PC-9 (cell line): ENCODE measurements at regions not wholly inside any gene's neighbourhood (a gene's known extent, or its start where the extent isn't known, plus 50 kb on each side); places are given as distances from the start of the nearest gene placed in this dataset.

ENCODE experiments used
- BruUV-seq: library from RNA; stranded (reverse); fragments of 400-500 nt; replicated peaks from 2 replicates; lab custom pipeline; 2021; lab: Mats Ljungman, UMichigan
- CTCF ChIA-PET: fragments of 300-600 bp; sonication (Branson Sonifier 250); formaldehyde crosslinking; loops from one replicate; lab custom pipeline; 2022; ENCODE audit warnings: antibody characterized with exemption; lab: Charles Lee
- POLR2A ChIA-PET: fragments of 300-600 bp; sonication (Branson Sonifier 250); formaldehyde crosslinking; loops from one replicate; lab custom pipeline; 2022; ENCODE audit warnings: antibody characterized with exemption; ENCODE audit not compliant: unreplicated experiment; lab: Charles Lee
- DNase-seq, 2 experiments: peaks; one replicate each; pipeline versions ENCODE4 v3.0.0 to v3.0.0-alpha.2; 2015 to 2022; ENCODE audit warnings: mixed read lengths in 1 of 2
- H2AFZ ChIP-seq: fragments of 200-600 bp; sonication (generic); 2 replicates; pipeline ENCODE4 v1.8.1; 2017; ENCODE audit warnings: antibody characterized with exemption
- H3F3A ChIP-seq: fragments of 200-600 bp; sonication (generic); 2 replicates; pipeline ENCODE4 v1.8.1; 2017; ENCODE audit warnings: antibody characterized with exemption, mild to moderate bottlenecking, low read depth; ENCODE audit not compliant: insufficient read depth
- H3K27ac ChIP-seq: fragments of 200-600 bp; sonication (generic); 2 replicates; pipeline ENCODE4 v1.6.1; 2016; ENCODE audit warnings: mixed run types
- H3K27me3 ChIP-seq: fragments of 200-600 bp; sonication (generic); 2 replicates; pipeline ENCODE4 v1.6.1; 2016; ENCODE audit warnings: low read depth, mixed run types; ENCODE audit not compliant: insufficient read depth
- H3K36me3 ChIP-seq: fragments of 200-600 bp; sonication (generic); 2 replicates; pipeline ENCODE4 v1.6.1; 2016; ENCODE audit warnings: low read depth, mixed run types
- H3K4me1 ChIP-seq: fragments of 200-600 bp; sonication (generic); replicated peaks from 2 replicates; pipeline ENCODE4 v1.6.1; 2016; ENCODE audit warnings: mixed run types; ENCODE audit not compliant: insufficient read depth
- H3K4me2 ChIP-seq: fragments of 200-600 bp; sonication (generic); 2 replicates; pipeline ENCODE4 v1.6.1; 2017; ENCODE audit warnings: mixed run types
- H3K4me3 ChIP-seq: fragments of 200-600 bp; sonication (generic); 2 replicates; pipeline ENCODE4 v1.6.1; 2016; ENCODE audit warnings: mixed run types
- H3K79me2 ChIP-seq: fragments of 200-600 bp; sonication (generic); 2 replicates; pipeline ENCODE4 v1.6.1; 2017; ENCODE audit warnings: low read depth, mixed run types
- H3K9me2 ChIP-seq: fragments of 200-600 bp; sonication (generic); 2 replicates; pipeline ENCODE4 v1.8.1; 2017; ENCODE audit warnings: mild to moderate bottlenecking; ENCODE audit not compliant: insufficient read depth
- H3K9me3 ChIP-seq: fragments of 200-600 bp; sonication (generic); 2 replicates; pipeline ENCODE4 v1.8.1; 2016; ENCODE audit warnings: low read depth; ENCODE audit not compliant: insufficient read depth
- H4K20me1 ChIP-seq: fragments of 200-600 bp; sonication (generic); 2 replicates; pipeline ENCODE4 v1.8.1; 2017; ENCODE audit not compliant: insufficient read depth
- CTCF ChIP-seq: fragments of 200-600 bp; sonication (generic); conservative IDR thresholded peaks from 2 replicates; pipeline ENCODE4 v1.6.1; 2017; ENCODE audit warnings: mixed run types, antibody characterized with exemption, mild to moderate bottlenecking, moderate library complexity
- EZH2 ChIP-seq: fragments of 200-600 bp; sonication (generic); IDR thresholded peaks from 2 replicates; pipeline ENCODE4 v1.8.0; 2017; ENCODE audit warnings: antibody characterized with exemption, low read depth
- intact Hi-C: fragments of 100-400 bp; cut with micrococcal nuclease; formaldehyde crosslinking; loops from one replicate; pipeline ENCODE4 v1.10.0; 2022; ENCODE audit not compliant: unreplicated experiment

GRCh38 chr3:55164191-55164590, 236.3 kb upstream of the LRTM1 start:
- POLR2A ChIA-PET: no interaction called here
- Histone ChIP-seq H2AFZ (no peak overlapping the region), H3K4me3 (no peak overlapping the region), H3K9me3 (no peaks in the 10 kb centered on the region), H3K9me2 (no peaks in the 10 kb centered on the region), H3K4me1 (peaks cover 15% of the 10 kb centered on the region), H3K36me3 (no peaks in the 10 kb centered on the region), H3K4me2 (no peak overlapping the region), H3F3A (peaks cover 5% of the 10 kb centered on the region; the same call in 1 of the 2 replicates), H4K20me1 (no peaks in the 10 kb centered on the region), H3K27me3 (no peaks in the 10 kb centered on the region), H3K27ac (no peak overlapping the region), H3K79me2 (no peaks in the 10 kb centered on the region)
- BruUV-seq: no TSS peak
- intact Hi-C loops: loop anchor here (5.0 kb wide), 1 partner anchor 212 kb away; no protein-coding TSS in a partner anchor
- CTCF ChIA-PET: no interaction called here
- TF ChIP-seq EZH2 (no peak), CTCF (no peak)
- DNase-seq: no peak

- Histone ChIP-seq H3K4me3 (no peak overlapping the region), H3K36me3 (no peaks in the 10 kb centered on the region), H3F3A (peaks cover 5% of the 10 kb centered on the region; the same call in 1 of the 2 replicates), H4K20me1 (no peaks in the 10 kb centered on the region), H3K9me2 (no peaks in the 10 kb centered on the region), H3K79me2 (no peaks in the 10 kb centered on the region), H2AFZ (no peak overlapping the region), H3K4me1 (peaks cover 15% of the 10 kb centered on the region), H3K9me3 (no peaks in the 10 kb centered on the region), H3K27me3 (no peaks in the 10 kb centered on the region), H3K4me2 (no peak overlapping the region), H3K27ac (no peak overlapping the region)
- no peak for DNase-seq
- no TSS peak for BruUV-seq
- POLR2A ChIA-PET: no interaction called here
- TF ChIP-seq EZH2: no peak
- TF ChIP-seq CTCF: no peak
- CTCF ChIA-PET: interaction anchor here (0.7 kb wide), 1 partner anchor 287 kb away, joined by 6 read pairs; no protein-coding TSS in a partner anchor
- intact Hi-C loops: loop anchor here (5.0 kb wide), 1 partner anchor 211 kb away; no protein-coding TSS in a partner anchor
Observed at GRCh38 chr3:55163421-55163820, 235.6 kb upstream of the LRTM1 start.

GRCh38 chr3:55162031-55162795, 234.4 kb upstream of the LRTM1 start:
- intact Hi-C loops: loop anchor here (5.0 kb wide), 1 partner anchor 210 kb away; no protein-coding TSS in a partner anchor
- Histone ChIP-seq H3K9me3 (no peaks in the 10 kb centered on the region), H3K79me2 (no peaks in the 10 kb centered on the region), H2AFZ (no peak overlapping the region), H3K4me3 (no peak overlapping the region), H3K27ac (peak overlapping the region; percentile 24; the same call in 1 of the 2 replicates), H3K9me2 (no peaks in the 10 kb centered on the region), H4K20me1 (no peaks in the 10 kb centered on the region), H3K27me3 (no peaks in the 10 kb centered on the region), H3K36me3 (no peaks in the 10 kb centered on the region), H3K4me1 (peaks cover 15% of the 10 kb centered on the region), H3F3A (peaks cover 5% of the 10 kb centered on the region; the same call in 1 of the 2 replicates), H3K4me2 (no peak overlapping the region)
- no TSS peak for BruUV-seq
- no peak for TF ChIP-seq CTCF
- no peak for TF ChIP-seq EZH2
- DNase-seq: peak; percentile 12 to 44
- CTCF ChIA-PET: no interaction called here
- POLR2A ChIA-PET: no interaction called here
